ENCODE measurements at regions not wholly inside any gene's neighbourhood (a gene's known extent, or its start where the extent isn't known, plus 50 kb on each side); places are given as distances from the start of the nearest gene placed in this dataset.

- Histone ChIP-seq H4K20me1 (replicated peaks; ENCODE audit: control insufficient read depth, extremely low read depth, insufficient read depth, low read length) (no peaks in the 10 kb centered on the region), H3K9ac (replicated peaks; ENCODE audit: extremely low read depth, insufficient read depth, low read length) (no peak overlapping the region), H3K9me3 (replicated peaks; ENCODE audit: control insufficient read depth, insufficient read depth, low read length) (peaks cover 7% of the 10 kb centered on the region), H3K79me2 (ENCODE audit: control insufficient read depth, insufficient read depth, low read length) (no peaks in the 10 kb centered on the region), H3K9me1 (replicated peaks; ENCODE audit: control insufficient read depth, extremely low read depth, insufficient read depth, low read length) (no peaks in the 10 kb centered on the region), H3K27me3 (ENCODE audit: control insufficient read depth in 2 of 2, insufficient read depth in 2 of 2, low read length in 2 of 2) (no peaks in the 10 kb centered on the region), H3K4me2 (ENCODE audit: insufficient read depth, low read length) (no peak overlapping the region), H3K4me1 (ENCODE audit: control insufficient read depth, extremely low read depth, insufficient read depth, low read length) (no peaks in the 10 kb centered on the region), H2AFZ (ENCODE audit: low read depth, low read length) (no peak overlapping the region), H3K4me3 (replicated peaks in 1 of 3; ENCODE audit: insufficient read depth in 1 of 3, low read depth in 1 of 3, low read length in 3 of 3) (no peak overlapping the region), H3K27ac (ENCODE audit: insufficient read depth, low read depth, low read length) (no peak overlapping the region), H3K36me3 (ENCODE audit: control insufficient read depth in 2 of 2, extremely low read depth in 1 of 2, insufficient read depth in 2 of 2, low read length in 2 of 2) (no peaks in the 10 kb centered on the region)
- DNase-seq (ENCODE audit: low read depth, low spot score) (no peak), FAIRE-seq (no peak)
- dilution Hi-C loops (cut with MboI; ENCODE audit: extremely low pct_ligation_motif_present, low sequenced_read_pairs), result no loop called here
- no TSS peak for BruUV-seq (replicated peaks)
- TF ChIP-seq MYC (IDR thresholded peaks at IDR 0.05; ENCODE audit: low read depth, low read length) (no peak), POLR2AphosphoS5 (IDR thresholded peaks at IDR 0.05; ENCODE audit: insufficient read depth, low read depth, low read length) (no peak), CTCF (IDR thresholded peaks at IDR 0.05; ENCODE audit: extremely low read depth in 1 of 2, insufficient read depth in 1 of 2, low read depth in 1 of 2, low read length in 2 of 2) (no peak), POLR2A (IDR thresholded peaks at IDR 0.05; ENCODE audit: low read depth, low read length) (no peak), FOS (IDR thresholded peaks at IDR 0.05; ENCODE audit: borderline replicate concordance, insufficient read depth, low read length) (no peak), JUN (IDR thresholded peaks at IDR 0.05; ENCODE audit: borderline replicate concordance, insufficient read depth, insufficient read length, low read depth) (no peak), MAX (IDR thresholded peaks at IDR 0.05; ENCODE audit: insufficient read depth, insufficient read length) (no peak), GATA2 (IDR thresholded peaks at IDR 0.05; ENCODE audit: insufficient read depth, insufficient read length, low read depth, low read length) (no peak)
- intact Hi-C loops (cut with micrococcal nuclease), result no loop called here
- ChIA-PET POLR2A (no interaction called here), CTCF (no interaction called here)
These were observed 228.3 kb upstream of the BRINP1 start for GRCh38 chr9:119597499-119597898.

Data from endothelial cell of umbilical vein (primary cell).